Anterior cingulate cortex (tissue), 58 donors: ENCODE measurements at regions not wholly inside any gene's neighbourhood (a gene's known extent, or its start where the extent isn't known, plus 50 kb on each side); places are given as distances from the start of the nearest gene placed in this dataset.

Experiments
- DNase-seq, 58 donors: peaks; one replicate each; lab custom pipeline; 2025; lab: John Stamatoyannopoulos, UW

GRCh38 chr10:47053081-47053798, 142.0 kb downstream of the PTPN20 start:
- DNase-seq = no peak

DNA sequence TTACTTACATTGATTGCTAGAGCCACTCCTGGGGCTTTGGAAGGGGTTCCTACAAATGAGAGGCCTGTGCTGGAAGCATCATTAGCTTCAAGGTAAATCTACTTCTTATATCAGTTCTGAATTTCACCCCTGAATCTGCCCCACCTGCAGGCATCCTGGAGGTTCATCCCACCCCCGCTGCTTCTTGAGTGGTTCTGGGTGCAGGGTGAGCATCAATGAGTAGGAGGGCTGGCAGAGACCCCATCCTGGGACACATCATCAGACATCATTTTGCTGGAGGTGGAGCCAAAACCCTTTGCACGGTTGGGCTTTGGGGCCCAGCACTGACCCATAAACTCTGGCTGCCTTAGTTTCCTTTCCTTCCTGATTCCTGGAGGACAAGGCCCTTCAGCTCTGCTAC, 143.7 kb downstream of the PTPN20 start:
- DNase-seq = no peak

GRCh38 chr10:47055386-47056246, 144.4 kb downstream of the PTPN20 start:
- no peak for DNase-seq

DNA sequence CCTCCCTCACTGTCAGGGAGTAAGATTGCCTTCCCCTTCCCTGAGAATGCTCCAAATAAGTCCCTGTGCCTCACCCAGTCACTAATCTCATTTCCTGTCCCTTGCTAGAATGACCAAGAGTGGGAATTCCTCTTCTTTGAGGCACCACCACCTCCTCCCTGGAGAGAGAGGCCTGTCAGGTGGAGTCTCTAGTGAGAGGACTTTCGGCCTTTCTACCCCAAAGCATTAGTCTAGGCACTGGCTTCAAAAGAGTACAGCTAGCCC, 145.0 kb downstream of the PTPN20 start:
- DNase-seq = no peak

DNA sequence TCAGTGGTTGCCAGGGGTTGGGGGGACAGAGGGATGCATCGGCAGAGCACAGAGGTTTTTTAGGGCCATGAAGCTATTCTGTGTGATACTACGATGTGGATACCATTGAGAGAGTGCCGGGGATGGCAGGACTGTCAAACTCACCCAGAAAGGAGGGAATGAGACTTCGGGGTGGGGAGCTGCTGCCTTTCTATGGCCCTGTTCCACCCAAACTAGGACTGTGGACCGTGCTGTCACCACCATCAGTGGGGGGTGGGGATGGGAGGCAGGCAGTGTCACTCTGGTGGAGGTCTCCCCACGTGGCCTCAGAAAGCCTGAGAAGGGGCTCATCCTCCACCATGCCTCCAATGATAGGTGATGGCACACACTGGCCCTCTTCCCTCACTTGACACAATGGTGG, 146.2 kb downstream of the PTPN20 start:
- DNase-seq = no peak

GRCh38 chr10:47058032-47058702, 146.9 kb downstream of the PTPN20 start:
- DNase-seq = no peak

DNA sequence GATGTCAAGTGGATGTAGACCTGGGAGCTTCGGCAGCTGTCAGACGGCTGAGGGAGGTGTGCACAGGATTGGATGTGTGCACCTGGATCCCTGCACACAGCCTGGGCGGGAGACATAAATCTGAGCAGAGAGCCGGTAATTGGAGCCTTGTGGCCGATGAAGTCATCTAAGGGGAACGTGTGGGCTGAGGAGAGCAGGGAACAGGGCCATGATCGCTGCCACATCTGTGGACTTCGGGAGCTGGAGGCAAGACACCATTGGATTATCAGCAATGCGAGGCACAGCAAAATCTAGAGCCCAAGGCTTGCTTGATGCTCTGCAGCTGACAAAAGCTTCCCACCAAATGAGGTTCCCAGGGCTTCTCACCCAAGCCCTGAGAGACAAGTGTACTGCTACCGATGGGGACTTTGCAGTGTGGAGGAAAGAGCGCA, 147.7 kb downstream of the PTPN20 start:
- DNase-seq = no peak

DNA sequence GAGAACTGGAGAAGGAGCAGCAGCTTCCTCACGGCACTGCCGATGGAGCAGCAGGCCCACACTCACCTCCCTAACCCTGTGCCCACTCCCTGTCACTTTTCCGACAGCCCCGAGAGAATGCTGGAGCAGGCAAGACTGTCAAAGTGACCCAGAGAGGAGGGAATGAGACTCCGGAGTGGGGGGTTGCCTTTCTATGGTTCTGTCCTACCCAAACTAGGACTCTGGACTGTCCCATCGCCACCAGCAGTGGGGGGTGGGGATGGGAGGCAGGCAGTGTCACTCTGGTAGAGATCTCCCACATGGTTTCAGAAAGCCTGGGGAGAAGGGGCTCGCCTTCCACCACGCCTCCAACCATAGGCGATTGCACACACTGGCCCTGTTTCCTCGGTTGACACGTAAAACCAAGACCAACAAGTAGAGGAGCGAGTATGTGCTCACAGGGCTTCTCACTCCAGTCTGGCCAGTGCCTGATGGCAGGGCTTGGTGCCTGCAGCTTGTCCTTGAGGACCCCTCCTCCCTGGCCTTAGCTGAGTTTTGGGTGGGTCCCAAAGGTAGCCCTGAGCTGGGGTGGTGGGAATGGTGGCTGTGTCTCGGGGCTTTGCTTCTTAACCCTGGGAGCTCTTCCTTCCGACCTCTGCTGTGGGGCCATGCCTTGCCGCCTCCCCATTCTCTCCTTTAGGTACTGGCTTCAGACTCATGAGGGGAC, 148.5 kb downstream of the PTPN20 start:
- no peak for DNase-seq

- DNase-seq = no peak
Measured at GRCh38 chr10:47060356-47060755, 149.1 kb downstream of the PTPN20 start.

DNA sequence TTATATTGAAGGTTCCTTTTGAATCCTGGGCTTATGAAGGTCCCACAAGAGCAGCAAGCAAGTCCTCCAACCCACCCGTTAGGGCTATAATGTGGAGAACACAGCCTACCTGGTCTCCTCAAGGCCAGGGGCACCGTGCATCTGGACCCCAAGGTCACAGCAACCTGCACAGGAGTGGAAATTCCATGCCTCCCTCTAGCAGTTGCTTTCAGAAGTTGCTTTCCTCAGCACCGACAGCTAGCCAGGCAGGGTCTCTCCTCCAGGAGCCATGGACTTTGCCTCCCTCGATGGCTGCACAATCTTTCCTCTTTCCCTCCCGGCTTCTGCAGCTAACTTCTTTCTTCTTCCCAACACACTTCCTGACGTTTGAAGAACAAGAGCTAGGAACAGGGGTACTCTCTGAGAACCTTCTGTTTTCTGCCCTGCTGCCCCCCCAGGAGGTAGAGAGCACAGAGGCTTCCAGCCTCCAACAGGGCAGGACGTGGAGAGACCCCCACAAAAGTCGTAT, 149.8 kb downstream of the PTPN20 start:
- no peak for DNase-seq

DNA sequence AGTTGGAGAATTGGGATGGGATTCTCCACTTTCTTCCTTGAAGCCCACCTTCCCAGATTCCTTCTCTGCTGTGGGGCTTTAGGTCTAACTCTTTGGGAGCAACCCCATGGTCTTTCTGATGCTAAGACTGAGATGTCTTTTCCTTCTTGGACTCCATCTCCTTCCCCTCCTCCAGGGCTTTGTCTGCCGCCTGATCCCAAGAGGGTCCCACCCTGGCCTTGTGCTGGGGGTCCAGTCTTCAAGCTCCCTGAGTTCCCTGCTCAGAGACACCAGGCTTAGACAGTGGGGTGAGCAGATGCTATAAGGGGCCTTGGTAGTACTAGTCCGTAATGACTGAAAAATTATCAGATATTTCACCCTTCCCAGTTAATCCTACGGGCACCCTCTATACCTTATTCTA, 150.5 kb downstream of the PTPN20 start:
- no peak for DNase-seq

DNA sequence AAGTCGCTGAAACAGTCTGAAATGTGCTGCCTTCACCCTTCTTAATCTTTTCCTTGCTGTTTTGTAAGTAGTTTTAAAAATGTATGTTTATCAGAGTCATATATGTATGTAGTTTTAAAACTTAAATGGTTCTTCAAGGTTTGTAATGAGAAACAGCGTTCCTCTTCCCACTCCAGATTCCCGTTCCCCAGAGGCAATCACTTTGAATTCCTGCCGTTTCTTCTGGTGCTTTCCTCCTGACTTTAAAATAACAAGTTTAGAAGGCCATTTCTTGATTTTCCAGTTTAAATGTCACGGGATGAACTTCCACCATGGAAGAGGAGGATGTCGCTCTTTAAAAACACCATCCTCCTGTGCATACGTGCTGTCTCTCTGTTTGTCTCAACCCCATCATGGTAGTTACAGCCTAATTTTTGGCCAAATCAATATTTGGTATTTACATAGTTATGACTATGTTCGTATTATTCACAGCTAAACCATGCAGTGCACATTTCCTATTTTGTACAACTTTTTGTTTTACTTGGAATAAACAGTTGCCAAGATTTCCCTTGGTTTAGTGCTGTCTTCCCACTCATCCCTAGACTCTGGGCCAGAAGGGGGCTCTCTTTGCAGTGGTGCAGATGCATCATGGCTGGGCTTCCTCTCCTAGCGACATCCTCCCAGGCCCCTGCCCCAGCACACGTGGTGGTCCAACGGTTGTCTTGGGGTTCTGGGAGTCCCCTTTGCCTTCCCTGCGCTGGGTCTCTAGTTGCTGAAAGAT, 151.4 kb downstream of the PTPN20 start:
- DNase-seq = no peak

- no peak for DNase-seq
Measured at GRCh38 chr10:47063858-47064257, 152.6 kb downstream of the PTPN20 start.

DNA sequence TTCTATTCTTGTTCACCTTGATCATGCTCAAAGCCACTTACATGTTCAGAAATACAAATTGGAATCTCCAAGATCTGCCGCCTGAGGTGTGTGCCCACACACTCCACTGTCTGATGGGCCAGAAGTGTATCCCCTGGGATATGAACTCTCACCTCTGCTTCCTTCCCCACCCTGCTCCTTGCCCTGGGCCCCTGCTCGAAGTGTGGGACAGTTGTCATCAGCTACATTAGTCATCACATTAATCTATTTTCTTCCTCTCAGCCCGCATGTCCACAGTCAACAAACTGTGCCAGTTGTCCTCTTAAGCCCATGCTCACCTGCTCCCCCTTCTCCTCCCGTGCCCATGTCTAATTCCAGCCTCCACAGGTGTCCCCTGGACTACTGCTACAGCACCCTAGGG, 154.7 kb downstream of the PTPN20 start:
- no peak for DNase-seq

GRCh38 chr10:47067949-47068940, 157.0 kb downstream of the PTPN20 start:
- no peak for DNase-seq

- no peak for DNase-seq
Measured at GRCh38 chr10:47070541-47070940, 159.3 kb downstream of the PTPN20 start.

DNA sequence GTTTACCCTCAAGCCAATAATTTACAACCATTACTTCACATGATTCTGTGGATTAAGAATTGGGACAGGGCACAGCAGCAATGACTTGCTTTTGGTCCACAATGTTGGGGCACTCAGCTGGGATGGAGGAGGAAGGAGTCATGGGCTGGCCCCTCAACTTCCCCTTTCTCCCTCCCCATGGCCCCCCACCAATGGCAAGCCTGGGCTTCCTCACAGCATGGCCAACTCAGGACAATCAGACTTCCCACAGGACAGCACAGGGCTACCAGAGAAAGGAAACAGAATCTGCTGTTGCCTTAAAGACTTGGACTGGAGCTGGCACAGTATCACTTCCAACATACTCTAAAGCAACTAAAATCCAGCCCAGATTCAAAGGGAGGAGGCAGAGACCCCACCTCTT, 160.7 kb downstream of the PTPN20 start:
- no peak for DNase-seq

DNA sequence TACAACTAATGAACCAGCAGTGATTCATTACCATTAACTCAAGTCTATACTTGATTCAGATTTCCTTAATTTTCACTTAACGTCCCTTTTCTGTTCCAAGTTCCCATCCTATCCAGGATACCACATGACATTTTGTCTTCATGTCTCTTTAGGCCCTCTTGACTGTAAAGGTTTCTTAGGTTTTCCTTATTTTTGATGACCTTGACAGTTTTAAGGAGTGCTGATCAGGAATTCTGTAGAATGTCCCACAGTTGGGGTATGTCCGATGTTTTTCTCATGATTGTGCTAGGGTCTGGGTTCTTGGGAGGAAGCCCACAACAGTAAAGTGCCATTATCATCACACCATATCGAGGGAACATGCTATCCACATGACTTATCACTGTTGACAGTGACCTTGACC, 162.7 kb downstream of the PTPN20 start:
- DNase-seq = no peak

DNA sequence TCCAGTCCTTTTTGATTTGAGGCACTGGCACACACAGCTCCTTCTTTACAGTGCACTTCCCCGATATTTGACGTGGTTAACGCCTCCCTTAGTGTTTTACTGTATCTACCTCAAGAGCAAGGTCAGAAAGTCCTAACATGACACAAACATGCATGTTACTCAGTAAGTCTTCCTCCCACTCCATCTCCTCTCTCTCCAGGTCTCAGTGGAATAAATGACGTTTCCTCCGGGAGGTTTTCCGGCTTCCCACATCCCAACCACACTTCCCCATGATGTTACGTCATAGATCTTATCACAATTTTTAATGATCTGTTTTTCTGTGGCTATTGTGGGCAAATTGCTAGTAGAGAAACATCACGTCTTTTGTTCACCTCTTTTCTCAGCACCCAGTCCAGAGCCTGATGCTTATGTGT, 165.7 kb downstream of the PTPN20 start:
- no peak for DNase-seq
